ENCODE measurements at regions not wholly inside any gene's neighbourhood (a gene's known extent, or its start where the extent isn't known, plus 50 kb on each side); places are given as distances from the start of the nearest gene placed in this dataset.

GRCh38 chr20:40579701-40580100 lies 109.3 kb downstream of the MAFB start:
- Histone ChIP-seq H3K27me3 (ENCODE audit: control insufficient read depth in 1 of 2, insufficient read depth in 2 of 2, low read length in 2 of 2) (no peaks in the 10 kb centered on the region), H3K9ac (ENCODE audit: low read depth in 1 of 2, low read length in 2 of 2) (no peak overlapping the region), H3K4me1 (ENCODE audit: control insufficient read depth in 1 of 2, insufficient read depth in 2 of 2, low read length in 2 of 2) (peaks cover 19 to 22% of the 10 kb centered on the region in 2 donors), H3K36me3 (ENCODE audit: control insufficient read depth in 1 of 2, insufficient read depth in 2 of 2, low read length in 2 of 2) (no peaks in the 10 kb centered on the region), H3K9me3 (ENCODE audit: control insufficient read depth in 1 of 2, low read length in 2 of 2) (no peaks in the 10 kb centered on the region), H3K27ac (ENCODE audit: low read depth, low read length) (no peak overlapping the region), H3K4me3 (ENCODE audit: low read depth in 1 of 2, low read length in 2 of 2) (no peak overlapping the region)

- no peak overlapping the region for H3K9ac ChIP-seq (ENCODE audit: low read depth in 1 of 2, low read length in 2 of 2)
- no peaks in the 10 kb centered on the region for H3K9me3 ChIP-seq (ENCODE audit: control insufficient read depth in 1 of 2, low read length in 2 of 2)
- no peak overlapping the region for H3K27ac ChIP-seq (ENCODE audit: low read depth, low read length)
- no peaks in the 10 kb centered on the region for H3K27me3 ChIP-seq (ENCODE audit: control insufficient read depth in 1 of 2, insufficient read depth in 2 of 2, low read length in 2 of 2)
- H3K4me3 ChIP-seq (ENCODE audit: low read depth in 1 of 2, low read length in 2 of 2) = no peak overlapping the region
- H3K4me1 ChIP-seq (ENCODE audit: control insufficient read depth in 1 of 2, insufficient read depth in 2 of 2, low read length in 2 of 2) = peaks cover 15 to 19% of the 10 kb centered on the region in 2 donors
- no peaks in the 10 kb centered on the region for H3K36me3 ChIP-seq (ENCODE audit: control insufficient read depth in 1 of 2, insufficient read depth in 2 of 2, low read length in 2 of 2)
Observed at GRCh38 chr20:40578961-40579360, 110.1 kb downstream of the MAFB start.

DNA sequence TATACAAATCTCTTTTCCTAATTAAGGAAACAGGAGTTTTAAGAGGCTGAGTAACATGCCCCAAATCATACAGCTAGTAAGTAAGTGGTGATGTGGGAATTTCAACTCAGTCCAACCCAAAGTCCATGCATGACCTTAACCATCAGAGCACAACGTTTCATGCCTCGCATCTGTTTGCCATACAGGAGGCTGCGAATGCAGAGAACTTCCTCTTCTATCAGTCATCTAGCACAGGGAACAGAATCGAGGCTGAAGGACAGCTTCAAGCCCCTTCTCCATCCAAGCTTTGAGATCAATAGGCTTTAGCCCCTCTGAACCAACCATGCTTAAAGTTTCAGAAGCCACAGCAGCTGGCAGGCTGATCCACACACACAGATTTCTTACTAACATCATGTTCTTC lies 113.2 kb downstream of the MAFB start:
- no peaks in the 10 kb centered on the region for H3K4me1 ChIP-seq (ENCODE audit: control insufficient read depth in 1 of 2, insufficient read depth in 2 of 2, low read length in 2 of 2)
- no peak overlapping the region for H3K9ac ChIP-seq (ENCODE audit: low read depth in 1 of 2, low read length in 2 of 2)
- H3K36me3 ChIP-seq (ENCODE audit: control insufficient read depth in 1 of 2, insufficient read depth in 2 of 2, low read length in 2 of 2) = no peaks in the 10 kb centered on the region
- no peaks in the 10 kb centered on the region for H3K9me3 ChIP-seq (ENCODE audit: control insufficient read depth in 1 of 2, low read length in 2 of 2)
- H3K27ac ChIP-seq (ENCODE audit: low read depth, low read length) = no peak overlapping the region
- no peak overlapping the region for H3K4me3 ChIP-seq (ENCODE audit: low read depth in 1 of 2, low read length in 2 of 2)
- no peaks in the 10 kb centered on the region for H3K27me3 ChIP-seq (ENCODE audit: control insufficient read depth in 1 of 2, insufficient read depth in 2 of 2, low read length in 2 of 2)

- no peaks in the 10 kb centered on the region for H3K4me1 ChIP-seq (ENCODE audit: control insufficient read depth in 1 of 2, insufficient read depth in 2 of 2, low read length in 2 of 2)
- H3K27ac ChIP-seq (ENCODE audit: low read depth, low read length) = no peak overlapping the region
- no peaks in the 10 kb centered on the region for H3K36me3 ChIP-seq (ENCODE audit: control insufficient read depth in 1 of 2, insufficient read depth in 2 of 2, low read length in 2 of 2)
Observed at GRCh38 chr20:40572251-40572650, 116.8 kb downstream of the MAFB start.

DNA sequence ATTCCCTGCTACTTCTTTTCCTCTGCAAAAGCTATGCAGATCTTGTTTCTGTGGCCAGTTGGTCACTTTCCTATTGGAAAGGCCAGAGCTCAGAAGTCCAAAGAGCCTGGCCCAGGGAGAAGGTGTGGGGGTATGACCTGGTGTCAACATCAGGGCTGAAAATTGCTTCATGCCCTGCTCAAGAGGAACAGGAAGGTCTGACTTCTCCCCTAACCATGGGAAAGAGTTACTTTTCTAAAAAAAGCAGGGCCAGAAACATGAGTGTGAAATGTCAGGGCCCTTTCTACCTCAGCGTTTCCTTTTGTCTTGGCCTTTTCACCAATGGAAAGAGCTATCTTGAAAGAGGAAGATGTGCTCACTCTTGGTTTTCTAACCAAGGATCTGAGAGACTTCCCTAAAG lies 117.4 kb downstream of the MAFB start:
- Histone ChIP-seq H3K9ac (ENCODE audit: low read depth in 1 of 2, low read length in 2 of 2) (no peak overlapping the region), H3K36me3 (ENCODE audit: control insufficient read depth in 1 of 2, insufficient read depth in 2 of 2, low read length in 2 of 2) (no peaks in the 10 kb centered on the region), H3K27me3 (ENCODE audit: control insufficient read depth in 1 of 2, insufficient read depth in 2 of 2, low read length in 2 of 2) (no peaks in the 10 kb centered on the region), H3K4me3 (ENCODE audit: low read depth in 1 of 2, low read length in 2 of 2) (no peak overlapping the region), H3K9me3 (ENCODE audit: control insufficient read depth in 1 of 2, low read length in 2 of 2) (no peaks in the 10 kb centered on the region), H3K27ac (ENCODE audit: low read depth, low read length) (no peak overlapping the region), H3K4me1 (ENCODE audit: control insufficient read depth in 1 of 2, insufficient read depth in 2 of 2, low read length in 2 of 2) (no peaks in the 10 kb centered on the region)

More at GRCh38 chr20:40572251-40572650, 116.8 kb downstream of the MAFB start:
- no peak overlapping the region for H3K9ac ChIP-seq (ENCODE audit: low read depth in 1 of 2, low read length in 2 of 2)
- H3K9me3 ChIP-seq (ENCODE audit: control insufficient read depth in 1 of 2, low read length in 2 of 2) = no peaks in the 10 kb centered on the region
- H3K4me3 ChIP-seq (ENCODE audit: low read depth in 1 of 2, low read length in 2 of 2) = no peak overlapping the region
- H3K27me3 ChIP-seq (ENCODE audit: control insufficient read depth in 1 of 2, insufficient read depth in 2 of 2, low read length in 2 of 2) = no peaks in the 10 kb centered on the region

GRCh38 chr20:40568200-40568599 lies 120.8 kb downstream of the MAFB start:
- Histone ChIP-seq H3K9me3 (ENCODE audit: control insufficient read depth in 1 of 2, low read length in 2 of 2) (no peaks in the 10 kb centered on the region), H3K4me1 (ENCODE audit: control insufficient read depth in 1 of 2, insufficient read depth in 2 of 2, low read length in 2 of 2) (peaks cover 17 to 18% of the 10 kb centered on the region in 2 donors), H3K27ac (ENCODE audit: low read depth, low read length) (no peak overlapping the region), H3K9ac (ENCODE audit: low read depth in 1 of 2, low read length in 2 of 2) (no peak overlapping the region), H3K36me3 (ENCODE audit: control insufficient read depth in 1 of 2, insufficient read depth in 2 of 2, low read length in 2 of 2) (no peaks in the 10 kb centered on the region), H3K27me3 (ENCODE audit: control insufficient read depth in 1 of 2, insufficient read depth in 2 of 2, low read length in 2 of 2) (no peaks in the 10 kb centered on the region), H3K4me3 (ENCODE audit: low read depth in 1 of 2, low read length in 2 of 2) (no peak overlapping the region)

DNA sequence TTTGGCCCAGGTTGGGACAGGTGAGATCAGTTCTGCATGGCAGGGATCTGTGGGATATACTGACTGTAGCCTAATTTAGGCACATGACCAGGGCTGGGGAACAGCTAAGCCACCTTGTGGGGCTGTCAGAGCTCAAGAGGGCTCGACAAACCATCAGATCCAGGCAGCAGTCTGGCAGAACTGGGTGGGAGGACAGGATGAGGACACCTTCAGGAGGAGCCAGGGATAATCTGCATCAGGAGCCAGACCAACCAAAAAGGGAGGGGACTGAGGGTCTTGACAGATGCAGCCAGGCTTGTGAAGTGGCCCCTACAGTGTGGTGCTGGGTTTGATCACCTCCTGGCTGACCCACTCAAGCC lies 123.4 kb downstream of the MAFB start:
- H3K9me3 ChIP-seq (ENCODE audit: control insufficient read depth in 1 of 2, low read length in 2 of 2) = no peaks in the 10 kb centered on the region
- H3K27me3 ChIP-seq (ENCODE audit: control insufficient read depth in 1 of 2, insufficient read depth in 2 of 2, low read length in 2 of 2) = no peaks in the 10 kb centered on the region
- no peak overlapping the region for H3K27ac ChIP-seq (ENCODE audit: low read depth, low read length)
- peaks cover 29 to 33% of the 10 kb centered on the region in 2 donors for H3K4me1 ChIP-seq (ENCODE audit: control insufficient read depth in 1 of 2, insufficient read depth in 2 of 2, low read length in 2 of 2)
- H3K4me3 ChIP-seq (ENCODE audit: low read depth in 1 of 2, low read length in 2 of 2) = no peak overlapping the region
- H3K9ac ChIP-seq (ENCODE audit: low read depth in 1 of 2, low read length in 2 of 2) = no peak overlapping the region
- H3K36me3 ChIP-seq (ENCODE audit: control insufficient read depth in 1 of 2, insufficient read depth in 2 of 2, low read length in 2 of 2) = no peaks in the 10 kb centered on the region

GRCh38 chr20:40565001-40565681 lies 123.9 kb downstream of the MAFB start:
- Histone ChIP-seq H3K27ac (ENCODE audit: low read depth, low read length) (no peak overlapping the region), H3K4me1 (ENCODE audit: control insufficient read depth in 1 of 2, insufficient read depth in 2 of 2, low read length in 2 of 2) (peaks cover 29 to 33% of the 10 kb centered on the region in 2 donors), H3K4me3 (ENCODE audit: low read depth in 1 of 2, low read length in 2 of 2) (no peak overlapping the region)

GRCh38 chr20:40563296-40563950 lies 125.6 kb downstream of the MAFB start:
- H3K4me3 ChIP-seq (ENCODE audit: low read depth in 1 of 2, low read length in 2 of 2) = peak overlapping the region in 1 of 2 donors; percentile 23
- H3K4me1 ChIP-seq (ENCODE audit: control insufficient read depth in 1 of 2, insufficient read depth in 2 of 2, low read length in 2 of 2) = peaks cover 29 to 33% of the 10 kb centered on the region in 2 donors
- H3K27me3 ChIP-seq (ENCODE audit: control insufficient read depth in 1 of 2, insufficient read depth in 2 of 2, low read length in 2 of 2) = no peaks in the 10 kb centered on the region
- H3K27ac ChIP-seq (ENCODE audit: low read depth, low read length) = no peak overlapping the region
- H3K9ac ChIP-seq (ENCODE audit: low read depth in 1 of 2, low read length in 2 of 2) = no peak overlapping the region
- H3K36me3 ChIP-seq (ENCODE audit: control insufficient read depth in 1 of 2, insufficient read depth in 2 of 2, low read length in 2 of 2) = no peaks in the 10 kb centered on the region
- no peaks in the 10 kb centered on the region for H3K9me3 ChIP-seq (ENCODE audit: control insufficient read depth in 1 of 2, low read length in 2 of 2)

More at GRCh38 chr20:40565001-40565681, 123.9 kb downstream of the MAFB start:
- Histone ChIP-seq H3K36me3 (ENCODE audit: control insufficient read depth in 1 of 2, insufficient read depth in 2 of 2, low read length in 2 of 2) (no peaks in the 10 kb centered on the region), H3K9me3 (ENCODE audit: control insufficient read depth in 1 of 2, low read length in 2 of 2) (no peaks in the 10 kb centered on the region), H3K9ac (ENCODE audit: low read depth in 1 of 2, low read length in 2 of 2) (no peak overlapping the region), H3K27me3 (ENCODE audit: control insufficient read depth in 1 of 2, insufficient read depth in 2 of 2, low read length in 2 of 2) (no peaks in the 10 kb centered on the region)

GRCh38 chr20:40562031-40562430 lies 127.0 kb downstream of the MAFB start:
- peaks cover 29 to 33% of the 10 kb centered on the region in 2 donors for H3K4me1 ChIP-seq (ENCODE audit: control insufficient read depth in 1 of 2, insufficient read depth in 2 of 2, low read length in 2 of 2)
- H3K9me3 ChIP-seq (ENCODE audit: control insufficient read depth in 1 of 2, low read length in 2 of 2) = no peaks in the 10 kb centered on the region
- H3K9ac ChIP-seq (ENCODE audit: low read depth in 1 of 2, low read length in 2 of 2) = no peak overlapping the region
- H3K4me3 ChIP-seq (ENCODE audit: low read depth in 1 of 2, low read length in 2 of 2) = no peak overlapping the region
- no peaks in the 10 kb centered on the region for H3K27me3 ChIP-seq (ENCODE audit: control insufficient read depth in 1 of 2, insufficient read depth in 2 of 2, low read length in 2 of 2)
- no peaks in the 10 kb centered on the region for H3K36me3 ChIP-seq (ENCODE audit: control insufficient read depth in 1 of 2, insufficient read depth in 2 of 2, low read length in 2 of 2)
- no peak overlapping the region for H3K27ac ChIP-seq (ENCODE audit: low read depth, low read length)

Measured in duodenal mucosa (tissue), 2 donors.